HCT116 (cell line): ENCODE measurements at regions not wholly inside any gene's neighbourhood (a gene's known extent, or its start where the extent isn't known, plus 50 kb on each side); places are given as distances from the start of the nearest gene placed in this dataset.

Experiments
- ATAC-seq: fragments of 200-7000 bp; cut with Tn5 transposase; 2 replicates; pipeline ENCODE4 v1.9.1; 2020; ENCODE audit warnings: mild to moderate bottlenecking, moderate library complexity
- BruUV-seq: library from RNA; stranded (reverse); fragments of 400-500 nt; replicated peaks from 2 replicates; lab custom pipeline; 2021; lab: Mats Ljungman, UMichigan
- CTCF ChIA-PET: fragments of 300-600 bp; sonication (Branson Sonifier 250); formaldehyde crosslinking; loops from one replicate; lab custom pipeline; 2021; ENCODE audit warnings: antibody characterized with exemption; lab: Charles Lee
- POLR2A ChIA-PET: fragments of 300-600, 350-600 bp; sonication (Branson Sonifier 250); formaldehyde crosslinking; loops from one replicate; lab custom pipeline; 2021; ENCODE audit warnings: antibody characterized with exemption; lab: Charles Lee
- RAD21 ChIA-PET, 2 experiments: fragments of 300-600 bp; sonication (Branson Sonifier 250); formaldehyde crosslinking; loops; one replicate each; lab custom pipeline; 2023; ENCODE audit warnings: low total read pairs in 2 of 2; ENCODE audit not compliant: uncharacterized antibody in 2 of 2, unreplicated experiment in 2 of 2, low non-redundant PET in 1 of 2; lab: Charles Lee
- DNase-seq: peaks from one replicate; pipeline ENCODE4 v3.0.0-alpha.2; 2010; ENCODE audit warnings: low read depth, low spot score
- H2AFZ ChIP-seq: fragments of 200-600 bp; shearing (Covaris generic), sonication (generic); 2 replicates; pipeline ENCODE4 v1.6.1; 2017; ENCODE audit warnings: low read depth, mixed run types, mixed read lengths, antibody characterized with exemption, low read length; ENCODE audit not compliant: poor library complexity, severe bottlenecking
- H3K27ac ChIP-seq: 2 replicates; pipeline ENCODE4 v1.5.1; 2012; ENCODE audit warnings: low read depth, low read length
- H3K27me3 ChIP-seq: fragments of 200-600 bp; sonication (generic); 2 replicates; pipeline ENCODE4 v1.6.1; 2016; ENCODE audit warnings: mixed run types, low read length, mixed read lengths; ENCODE audit not compliant: insufficient read depth
- H3K36me3 ChIP-seq, 2 experiments: fragments of 200-500 bp in 1 of 2; fragments of 200-600 bp in 1 of 2; sonication (Bioruptor generic) in 1 of 2; sonication (generic) in 1 of 2; 2 replicates each; pipeline versions ENCODE4 v1.5.1 to v1.6.1; 2014 to 2016; ENCODE audit warnings: low read length in 2 of 2, inconsistent platforms in 1 of 2, mixed read lengths in 1 of 2, mixed run types in 1 of 2; ENCODE audit not compliant: insufficient read depth in 2 of 2, control insufficient read depth in 1 of 2
- H3K4me1 ChIP-seq, 2 experiments: fragments of 200-600 bp in 1 of 2; sonication (generic) in 1 of 2; 2 replicates each; pipeline versions ENCODE4 v1.5.1 to v1.6.1; 2012 to 2017; ENCODE audit warnings: low read length in 2 of 2, inconsistent platforms in 1 of 2, mild to moderate bottlenecking in 1 of 2, mixed read lengths in 1 of 2, mixed run types in 1 of 2, moderate library complexity in 1 of 2; ENCODE audit not compliant: insufficient read depth in 2 of 2, control insufficient read depth in 1 of 2
- H3K4me2 ChIP-seq: fragments of 200-600 bp; sonication (generic); 2 replicates; pipeline ENCODE4 v1.6.1; 2017; ENCODE audit warnings: mixed run types, low read length, mixed read lengths
- H3K4me3 ChIP-seq, 2 experiments: fragments of 200-600 bp in 1 of 2; sonication (generic) in 1 of 2; replicated peaks in 1 of 2; 2 replicates each; pipeline ENCODE4 v1.5.1; 2011 to 2016; ENCODE audit warnings: low read length in 2 of 2, control low read depth in 1 of 2, low read depth in 1 of 2, mild to moderate bottlenecking in 1 of 2, mixed read lengths in 1 of 2, mixed run types in 1 of 2
- H3K79me2 ChIP-seq: fragments of 200-600 bp; sonication (generic); 2 replicates; pipeline ENCODE4 v1.6.1; 2017; ENCODE audit warnings: mild to moderate bottlenecking, mixed run types, low read length, moderate library complexity, mixed read lengths; ENCODE audit not compliant: insufficient read depth
- H3K9ac ChIP-seq: fragments of 200-600 bp; sonication (generic); 2 replicates; pipeline ENCODE4 v1.6.1; 2016; ENCODE audit warnings: low read length, mixed read lengths
- H3K9me2 ChIP-seq: fragments of 200-600 bp; sonication (generic), shearing (Covaris generic); 2 replicates; pipeline ENCODE4 v1.6.1; 2017; ENCODE audit warnings: mixed run types, mild to moderate bottlenecking, moderate library complexity; ENCODE audit not compliant: insufficient read depth
- H3K9me3 ChIP-seq, 2 experiments: fragments of 200-500 bp in 1 of 2; fragments of 200-600 bp in 1 of 2; sonication (Bioruptor generic) in 1 of 2; sonication (generic) in 1 of 2; 2 replicates each; pipeline ENCODE4 v1.6.1; 2014 to 2017; ENCODE audit warnings: low read length in 2 of 2, mixed read lengths in 2 of 2, inconsistent platforms in 1 of 2, low read depth in 1 of 2, mild to moderate bottlenecking in 1 of 2, mixed run types in 1 of 2, moderate library complexity in 1 of 2; ENCODE audit not compliant: control insufficient read depth in 1 of 2, insufficient read depth in 1 of 2
- H4K20me1 ChIP-seq: fragments of 200-600 bp; sonication (generic), shearing (Covaris generic); 2 replicates; pipeline ENCODE4 v1.6.1; 2017; ENCODE audit warnings: mixed run types, mild to moderate bottlenecking, moderate library complexity; ENCODE audit not compliant: insufficient read depth
- CBX3 ChIP-seq: IDR thresholded peaks from 2 replicates; pipeline ENCODE4 v1.6.1; 2012; ENCODE audit warnings: low read depth
- CEBPB ChIP-seq: IDR thresholded peaks from 2 replicates; pipeline ENCODE4 v1.6.1; 2012; ENCODE audit warnings: low read depth
- CTCF ChIP-seq, 3 experiments: fragments of 200-600 bp in 1 of 3; sonication (generic) in 1 of 3; IDR thresholded peaks in 2 of 3; conservative IDR thresholded peaks in 1 of 3; 2 replicates each; pipeline ENCODE4 v1.5.1; 2012 to 2017; ENCODE audit warnings: low read depth in 2 of 3, low read length in 2 of 3, antibody characterized with exemption in 1 of 3, borderline replicate concordance in 1 of 3, control low read depth in 1 of 3, mild to moderate bottlenecking in 1 of 3, mixed read lengths in 1 of 3, mixed run types in 1 of 3, moderate library complexity in 1 of 3; ENCODE audit not compliant: insufficient read depth in 1 of 3
- EGR1 ChIP-seq: IDR thresholded peaks from 2 replicates; pipeline ENCODE4 v1.6.1; 2012; ENCODE audit warnings: low read depth
- ELF1 ChIP-seq: IDR thresholded peaks from 2 replicates; pipeline ENCODE4 v1.6.1; 2012; ENCODE audit warnings: low read depth, borderline replicate concordance
- EZH2phosphoT487 ChIP-seq: fragments of 200-600 bp; IDR thresholded peaks from 2 replicates; pipeline ENCODE4 v1.6.1; 2018; ENCODE audit warnings: antibody characterized with exemption, borderline replicate concordance
- POLR2AphosphoS5 ChIP-seq: IDR thresholded peaks from 2 replicates; pipeline ENCODE4 v1.6.1; 2011; ENCODE audit warnings: mild to moderate bottlenecking, low read depth, low read length, moderate library complexity
- SIN3A ChIP-seq: IDR thresholded peaks from 2 replicates; pipeline ENCODE4 v1.6.1; 2012; ENCODE audit warnings: low read depth
- SP1 ChIP-seq: IDR thresholded peaks from 2 replicates; pipeline ENCODE4 v1.6.1; 2012; ENCODE audit warnings: low read depth
- SRF ChIP-seq: IDR thresholded peaks from 2 replicates; pipeline ENCODE4 v1.6.1; 2012; ENCODE audit warnings: low read depth
- TCF7L2 ChIP-seq: IDR thresholded peaks from 2 replicates; pipeline ENCODE4 v1.7.0; 2011; ENCODE audit warnings: borderline replicate concordance, inconsistent platforms; ENCODE audit not compliant: insufficient read depth, insufficient read length; ENCODE audit errors: extremely low read depth
- YY1 ChIP-seq: IDR thresholded peaks from 2 replicates; pipeline ENCODE4 v1.6.1; 2011; ENCODE audit warnings: low read length, low read depth, moderate library complexity, mild to moderate bottlenecking; ENCODE audit not compliant: insufficient replicate concordance; ENCODE audit errors: extremely low read depth
- ZFX ChIP-seq: fragments of 450-650 bp; IDR thresholded peaks from 2 replicates; pipeline ENCODE4 v1.6.1; 2017
- ZNF274 ChIP-seq: fragments of 200-500 bp; sonication (Bioruptor generic); IDR thresholded peaks from 2 replicates; pipeline ENCODE4 v1.6.1; 2014; ENCODE audit warnings: mild to moderate bottlenecking, low read depth, low read length, inconsistent platforms
- intact Hi-C: fragments of 100-400 bp; cut with micrococcal nuclease; formaldehyde crosslinking; loops from 2 replicates; pipeline ENCODE4 v1.10.0; 2022

GRCh38 chr12:91328451-91328850 lies 145.8 kb upstream of the DCN start:
- ATAC-seq (no peak), DNase-seq (no peak)
- Histone ChIP-seq H3K9me2 (no peaks in the 10 kb centered on the region), H3K27ac (no peak overlapping the region), H2AFZ (no peak overlapping the region), H3K9me3 (no peaks in the 10 kb centered on the region), H3K36me3 (no peaks in the 10 kb centered on the region), H3K4me2 (no peak overlapping the region), H3K27me3 (no peaks in the 10 kb centered on the region), H3K4me3 (no peak overlapping the region), H4K20me1 (no peaks in the 10 kb centered on the region), H3K4me1 (no peaks in the 10 kb centered on the region), H3K79me2 (no peaks in the 10 kb centered on the region), H3K9ac (no peak overlapping the region)
- no TSS peak for BruUV-seq
- TF ChIP-seq CEBPB (no peak), CBX3 (no peak), ZFX (no peak), EGR1 (no peak), SIN3A (no peak), TCF7L2 (no peak), SRF (no peak), CTCF (IDR thresholded peaks at IDR 0.05 in 2 of 3, conservative IDR thresholded peaks at IDR 0.05 in 1 of 3; ENCODE audit: borderline replicate concordance in 1 of 3, insufficient read depth in 1 of 3, low read depth in 2 of 3, low read length in 2 of 3) (no peak), YY1 (no peak), ELF1 (no peak), SP1 (no peak), ZNF274 (no peak), EZH2phosphoT487 (no peak), POLR2AphosphoS5 (no peak)
- POLR2A ChIA-PET = no interaction called here
- intact Hi-C loops = loop anchor here (10.0 kb wide), 2 partner anchors 154 to 224 kb away; no protein-coding TSS in a partner anchor
- CTCF ChIA-PET = interaction anchor here (0.7 to 2.8 kb wide), 3 partner anchors 10 to 350 kb away, joined by 3 to 13 read pairs (median 3); no protein-coding TSS in a partner anchor
- RAD21 ChIA-PET = no interaction called here
